ENCODE measurements at regions not wholly inside any gene's neighbourhood (a gene's known extent, or its start where the extent isn't known, plus 50 kb on each side); places are given as distances from the start of the nearest gene placed in this dataset.

DNA sequence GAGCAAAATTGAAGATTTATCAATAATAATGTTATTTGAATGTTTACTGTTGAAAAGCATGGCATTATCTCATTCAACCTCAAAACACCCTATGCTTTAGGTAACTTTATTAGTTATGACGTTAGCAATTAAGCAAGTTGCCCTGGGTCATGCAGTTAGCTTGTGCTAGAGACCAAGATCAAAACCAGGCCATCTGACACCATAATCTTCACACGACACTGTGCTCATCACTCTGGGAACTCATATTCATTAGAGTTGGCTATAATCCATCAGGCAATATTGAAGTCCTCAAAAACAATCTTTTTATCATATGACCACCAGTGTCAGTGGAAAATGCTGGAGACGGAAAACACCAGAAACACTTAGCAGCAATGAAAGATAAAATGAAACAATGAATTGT is 253.5 kb downstream of the PCDH20 start:
- TF ChIP-seq, protein P1, sequence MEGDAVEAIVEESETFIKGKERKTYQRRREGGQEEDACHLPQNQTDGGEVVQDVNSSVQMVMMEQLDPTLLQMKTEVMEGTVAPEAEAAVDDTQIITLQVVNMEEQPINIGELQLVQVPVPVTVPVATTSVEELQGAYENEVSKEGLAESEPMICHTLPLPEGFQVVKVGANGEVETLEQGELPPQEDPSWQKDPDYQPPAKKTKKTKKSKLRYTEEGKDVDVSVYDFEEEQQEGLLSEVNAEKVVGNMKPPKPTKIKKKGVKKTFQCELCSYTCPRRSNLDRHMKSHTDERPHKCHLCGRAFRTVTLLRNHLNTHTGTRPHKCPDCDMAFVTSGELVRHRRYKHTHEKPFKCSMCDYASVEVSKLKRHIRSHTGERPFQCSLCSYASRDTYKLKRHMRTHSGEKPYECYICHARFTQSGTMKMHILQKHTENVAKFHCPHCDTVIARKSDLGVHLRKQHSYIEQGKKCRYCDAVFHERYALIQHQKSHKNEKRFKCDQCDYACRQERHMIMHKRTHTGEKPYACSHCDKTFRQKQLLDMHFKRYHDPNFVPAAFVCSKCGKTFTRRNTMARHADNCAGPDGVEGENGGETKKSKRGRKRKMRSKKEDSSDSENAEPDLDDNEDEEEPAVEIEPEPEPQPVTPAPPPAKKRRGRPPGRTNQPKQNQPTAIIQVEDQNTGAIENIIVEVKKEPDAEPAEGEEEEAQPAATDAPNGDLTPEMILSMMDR (IDR thresholded peaks at IDR 0.05 in 4 of 5, conservative IDR thresholded peaks at IDR 0.05 in 1 of 5), result no peak
- TF ChIP-seq POLR2A (IDR thresholded peaks at IDR 0.05), result no peak

Measured in gastrocnemius medialis (tissue), 4 donors.